ENCODE measurements at regions not wholly inside any gene's neighbourhood (a gene's known extent, or its start where the extent isn't known, plus 50 kb on each side); places are given as distances from the start of the nearest gene placed in this dataset.

DNA sequence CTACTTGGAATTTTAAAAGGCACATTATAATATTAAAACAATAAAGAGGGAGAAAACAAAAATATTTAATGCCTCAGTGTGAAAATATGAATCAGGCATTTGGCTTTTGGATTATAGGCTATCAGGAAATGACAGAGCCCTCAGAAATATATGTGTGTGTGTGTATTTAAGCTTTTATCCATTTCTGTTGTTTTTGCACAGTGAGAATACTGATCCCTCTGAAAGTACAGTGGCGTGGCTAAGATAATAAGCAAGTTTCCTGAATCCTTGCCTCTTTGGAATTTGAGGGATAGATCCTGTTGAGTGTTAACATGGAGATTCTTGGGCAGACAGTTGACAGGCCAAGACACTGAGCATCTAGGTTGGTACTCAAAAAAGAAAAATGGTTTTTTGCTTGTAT lies 234.8 kb upstream of the ZBTB20 start:
- in situ Hi-C loops (cut with HindIII; ENCODE audit: low sequenced_read_pairs), result no loop called here
- TF ChIP-seq, protein P1, sequence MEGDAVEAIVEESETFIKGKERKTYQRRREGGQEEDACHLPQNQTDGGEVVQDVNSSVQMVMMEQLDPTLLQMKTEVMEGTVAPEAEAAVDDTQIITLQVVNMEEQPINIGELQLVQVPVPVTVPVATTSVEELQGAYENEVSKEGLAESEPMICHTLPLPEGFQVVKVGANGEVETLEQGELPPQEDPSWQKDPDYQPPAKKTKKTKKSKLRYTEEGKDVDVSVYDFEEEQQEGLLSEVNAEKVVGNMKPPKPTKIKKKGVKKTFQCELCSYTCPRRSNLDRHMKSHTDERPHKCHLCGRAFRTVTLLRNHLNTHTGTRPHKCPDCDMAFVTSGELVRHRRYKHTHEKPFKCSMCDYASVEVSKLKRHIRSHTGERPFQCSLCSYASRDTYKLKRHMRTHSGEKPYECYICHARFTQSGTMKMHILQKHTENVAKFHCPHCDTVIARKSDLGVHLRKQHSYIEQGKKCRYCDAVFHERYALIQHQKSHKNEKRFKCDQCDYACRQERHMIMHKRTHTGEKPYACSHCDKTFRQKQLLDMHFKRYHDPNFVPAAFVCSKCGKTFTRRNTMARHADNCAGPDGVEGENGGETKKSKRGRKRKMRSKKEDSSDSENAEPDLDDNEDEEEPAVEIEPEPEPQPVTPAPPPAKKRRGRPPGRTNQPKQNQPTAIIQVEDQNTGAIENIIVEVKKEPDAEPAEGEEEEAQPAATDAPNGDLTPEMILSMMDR (IDR thresholded peaks at IDR 0.05; ENCODE audit: low read depth, low read length, missing control alignments), result no peak
- no peak overlapping the region for H3K4me3 ChIP-seq (ENCODE audit: low read depth, low read length)
- DNase-seq (ENCODE audit: low read depth), result no peak

DNA sequence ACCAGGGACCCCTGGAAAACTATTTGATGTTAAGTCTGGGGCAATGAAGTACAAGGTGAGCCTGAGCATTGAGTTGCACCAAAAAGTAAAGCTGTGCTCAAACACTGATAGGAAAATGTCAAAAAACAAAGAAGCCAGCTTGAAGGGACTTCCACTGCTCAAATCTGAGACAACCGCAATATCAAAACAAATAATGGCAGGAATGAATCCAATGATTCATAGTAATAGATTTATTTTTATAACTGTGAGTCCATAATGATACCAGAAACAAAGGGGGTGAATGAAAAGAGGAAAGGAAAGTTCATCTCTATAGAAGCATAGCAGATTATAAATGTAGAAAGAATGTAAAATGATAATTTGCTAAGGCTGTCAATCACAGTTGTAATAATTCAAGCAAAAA lies 237.3 kb upstream of the ZBTB20 start:
- in situ Hi-C loops (cut with HindIII; ENCODE audit: low sequenced_read_pairs), result no loop called here
- H3K4me3 ChIP-seq (ENCODE audit: low read depth, low read length), result no peak overlapping the region
- no peak for DNase-seq (ENCODE audit: low read depth)
- TF ChIP-seq, protein P1 (IDR thresholded peaks at IDR 0.05; ENCODE audit: low read depth, low read length, missing control alignments), result no peak

DNA sequence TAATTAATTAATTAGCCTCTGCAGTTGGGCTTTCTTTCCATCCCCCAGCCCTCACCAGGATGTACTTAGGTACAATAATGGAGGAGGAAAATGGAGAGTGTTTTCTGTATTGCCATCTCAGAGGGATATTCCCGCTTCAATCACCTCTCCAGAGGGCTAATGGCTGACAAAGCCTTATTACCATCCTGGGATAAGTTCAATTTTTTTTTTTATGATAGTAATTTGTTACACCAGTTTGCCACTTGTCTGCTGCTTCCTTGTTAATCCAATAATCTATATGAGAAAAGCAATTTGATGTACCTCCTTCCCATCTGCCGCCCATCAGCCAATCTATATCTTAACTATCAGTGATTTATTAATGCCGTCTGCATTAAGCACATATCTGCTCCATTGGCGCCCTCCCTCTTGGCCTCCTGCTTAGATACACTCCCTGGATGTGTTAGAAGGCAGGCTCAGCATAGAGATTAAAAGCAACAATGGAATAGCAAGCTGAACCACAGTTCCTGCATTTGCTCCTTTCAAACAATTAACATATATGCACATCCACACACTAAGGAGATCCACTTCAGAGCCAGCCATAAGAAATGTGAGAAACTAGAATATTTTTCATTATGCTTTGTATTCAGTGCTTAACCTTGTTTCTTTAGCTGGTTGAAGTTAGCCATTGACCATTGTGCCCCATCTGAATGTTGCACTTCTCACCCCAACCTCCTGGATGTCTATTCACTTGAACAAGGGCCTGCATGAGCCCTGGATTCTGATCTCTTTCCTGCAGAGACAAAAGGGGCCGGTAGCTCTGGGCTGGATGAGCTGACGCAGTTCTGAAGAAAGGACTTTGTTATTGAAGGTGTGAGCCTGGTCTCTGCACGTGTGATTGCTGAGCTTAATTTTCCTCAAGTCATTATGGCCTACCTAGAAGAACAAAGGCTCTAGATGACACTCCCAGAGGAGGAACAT lies 237.3 kb upstream of the GAP43 start:
- TF ChIP-seq, protein P1 (IDR thresholded peaks at IDR 0.05; ENCODE audit: low read depth, low read length, missing control alignments), result no peak
- H3K4me3 ChIP-seq (ENCODE audit: low read depth, low read length), result no peak overlapping the region
- in situ Hi-C loops (cut with HindIII; ENCODE audit: low sequenced_read_pairs), result no loop called here
- DNase-seq (ENCODE audit: low read depth), result no peak

DNA sequence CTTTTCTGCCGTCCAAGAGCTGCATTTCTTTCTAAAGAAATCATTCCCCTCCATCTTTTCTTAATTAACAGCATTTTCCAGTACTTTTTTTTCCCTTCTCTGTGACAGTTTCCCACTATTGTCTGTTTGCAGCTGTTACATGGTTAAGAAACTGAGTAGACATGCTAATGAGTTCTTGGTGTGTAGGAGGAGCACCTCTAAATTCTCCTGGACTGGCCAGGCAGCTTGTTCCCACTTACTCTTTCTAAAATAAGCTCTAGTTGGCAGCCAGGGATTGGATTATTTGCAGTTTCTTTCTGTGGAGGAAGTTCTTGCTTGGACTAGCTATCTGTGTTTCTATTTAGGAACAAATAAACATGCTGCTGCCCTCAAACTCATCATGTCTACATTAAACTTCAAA lies 235.1 kb upstream of the GAP43 start:
- H3K4me3 ChIP-seq (ENCODE audit: low read depth, low read length), result no peak overlapping the region
- in situ Hi-C loops (cut with HindIII; ENCODE audit: low sequenced_read_pairs), result no loop called here
- TF ChIP-seq, protein P1 (IDR thresholded peaks at IDR 0.05; ENCODE audit: low read depth, low read length, missing control alignments), result no peak
- DNase-seq (ENCODE audit: low read depth), result no peak

DNA sequence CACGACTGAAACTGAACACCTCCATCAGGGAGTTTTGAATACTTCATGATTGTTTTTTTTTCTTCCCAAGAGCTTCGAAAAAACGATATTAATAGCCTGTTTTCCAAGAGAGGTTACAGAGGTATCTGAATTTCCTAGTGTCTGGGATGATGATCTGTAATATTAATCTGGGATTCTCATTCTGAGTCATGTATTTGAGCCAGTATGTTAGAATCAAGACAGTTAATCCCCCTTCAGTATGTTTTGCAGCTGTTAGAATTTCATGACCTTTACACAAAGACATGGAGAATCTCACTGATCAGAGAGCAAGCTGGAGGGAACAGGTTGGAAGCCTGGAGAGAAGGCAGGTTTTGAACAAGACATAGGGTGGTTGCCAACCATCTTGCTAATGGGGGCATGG lies 234.5 kb upstream of the GAP43 start:
- in situ Hi-C loops (cut with HindIII; ENCODE audit: low sequenced_read_pairs), result no loop called here

DNA sequence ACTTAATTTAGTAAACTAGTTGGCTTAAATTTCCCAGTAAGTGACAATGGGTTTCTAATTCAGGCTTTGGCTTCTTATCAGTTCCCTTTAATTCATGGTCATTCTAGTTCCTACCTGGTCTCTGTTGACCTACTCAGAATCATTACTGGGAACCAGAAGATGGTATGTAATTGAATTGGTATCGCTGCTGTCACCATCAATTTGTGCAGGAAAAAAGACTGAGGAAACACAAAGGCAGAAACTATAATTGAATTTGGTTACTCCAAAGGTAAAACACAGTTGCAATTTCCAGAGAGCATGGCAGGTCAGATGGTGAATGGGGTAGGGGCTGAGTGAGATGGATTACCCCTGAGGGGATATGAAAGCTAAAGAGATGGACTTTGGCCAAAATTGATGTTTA lies 226.5 kb upstream of the GAP43 start:
- no peak overlapping the region for H3K4me3 ChIP-seq (ENCODE audit: low read depth, low read length)
- no peak for DNase-seq (ENCODE audit: low read depth)
- TF ChIP-seq, protein P1 (IDR thresholded peaks at IDR 0.05; ENCODE audit: low read depth, low read length, missing control alignments), result no peak
- in situ Hi-C loops (cut with HindIII; ENCODE audit: low sequenced_read_pairs), result no loop called here

More for the DNA sequence above, 234.5 kb upstream of the GAP43 start:
- no peak overlapping the region for H3K4me3 ChIP-seq (ENCODE audit: low read depth, low read length)
- no peak for DNase-seq (ENCODE audit: low read depth)
- TF ChIP-seq, protein P1 (IDR thresholded peaks at IDR 0.05; ENCODE audit: low read depth, low read length, missing control alignments), result no peak
